ENCODE measurements at regions not wholly inside any gene's neighbourhood (a gene's known extent, or its start where the extent isn't known, plus 50 kb on each side); places are given as distances from the start of the nearest gene placed in this dataset.

- TF ChIP-seq CTCF (IDR thresholded peaks at IDR 0.05; ENCODE audit: poor library complexity) (no peak), EZH2phosphoT487 (IDR thresholded peaks at IDR 0.05; ENCODE audit: low read depth, severe bottlenecking, unreplicated experiment) (no peak), EZH2 (IDR thresholded peaks at IDR 0.05; ENCODE audit: borderline replicate concordance) (no peak)
These were observed 239.4 kb upstream of the CRY1 start for GRCh38 chr12:107332743-107333142.
